GM19455 (cell line): ENCODE measurements at regions not wholly inside any gene's neighbourhood (a gene's known extent, or its start where the extent isn't known, plus 50 kb on each side); places are given as distances from the start of the nearest gene placed in this dataset.
"Not testable (repeated sequence)": the region's sequence is repeated elsewhere in the genome, so short reads cannot be mapped to it uniquely, and the experiment has no call there.

Experiments used
- ATAC-seq: cut with Tn5 transposase; IDR thresholded peaks from one replicate; pipeline ENCODE4 v1.9.1; 2021; ENCODE audit not compliant: unreplicated experiment

DNA sequence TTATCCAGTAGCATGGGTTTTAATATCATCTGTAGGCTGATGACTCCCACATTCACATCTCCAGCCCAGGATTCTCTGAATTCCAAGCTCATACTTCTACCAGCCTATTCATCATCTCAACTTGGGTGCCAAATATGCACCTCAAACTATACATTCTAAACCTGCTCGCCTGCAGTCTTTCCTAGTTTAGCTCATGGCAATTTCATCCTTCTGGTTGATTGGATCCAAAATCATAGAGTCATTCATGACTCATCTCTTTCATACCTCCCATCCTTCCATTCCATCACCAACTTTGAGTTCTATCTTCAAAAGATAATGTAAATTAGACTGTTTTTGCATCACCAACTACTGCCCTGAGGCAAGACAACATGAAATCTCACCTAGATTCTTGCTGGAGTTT is 99.7 kb upstream of the EGLN3 start:
- ATAC-seq: no peak

- no peak for ATAC-seq
These were observed 98.9 kb upstream of the EGLN3 start for GRCh38 chr14:34049790-34050189.

DNA sequence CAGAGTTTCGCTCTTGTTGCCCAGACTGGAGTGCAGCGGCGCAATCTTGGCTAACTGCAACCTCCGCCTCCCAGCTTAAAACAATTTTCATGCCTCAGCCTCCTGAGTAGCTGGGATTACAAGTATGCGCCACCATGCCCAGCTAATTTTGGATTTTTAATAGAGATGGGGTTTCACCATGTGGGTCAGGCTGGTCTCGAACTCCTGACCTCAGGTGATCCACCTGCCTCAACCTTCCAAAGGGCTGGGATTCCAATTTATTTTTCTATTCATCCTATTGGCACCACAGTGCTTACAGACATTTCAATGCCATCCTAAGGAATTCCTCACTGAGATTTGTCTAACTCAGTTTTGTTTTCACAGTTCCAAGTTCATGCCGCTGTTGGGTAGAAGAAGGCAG is 98.3 kb upstream of the EGLN3 start:
- ATAC-seq: not testable (repeated sequence)

- no peak for ATAC-seq
These were observed 96.1 kb upstream of the EGLN3 start for GRCh38 chr14:34046799-34047520.

DNA sequence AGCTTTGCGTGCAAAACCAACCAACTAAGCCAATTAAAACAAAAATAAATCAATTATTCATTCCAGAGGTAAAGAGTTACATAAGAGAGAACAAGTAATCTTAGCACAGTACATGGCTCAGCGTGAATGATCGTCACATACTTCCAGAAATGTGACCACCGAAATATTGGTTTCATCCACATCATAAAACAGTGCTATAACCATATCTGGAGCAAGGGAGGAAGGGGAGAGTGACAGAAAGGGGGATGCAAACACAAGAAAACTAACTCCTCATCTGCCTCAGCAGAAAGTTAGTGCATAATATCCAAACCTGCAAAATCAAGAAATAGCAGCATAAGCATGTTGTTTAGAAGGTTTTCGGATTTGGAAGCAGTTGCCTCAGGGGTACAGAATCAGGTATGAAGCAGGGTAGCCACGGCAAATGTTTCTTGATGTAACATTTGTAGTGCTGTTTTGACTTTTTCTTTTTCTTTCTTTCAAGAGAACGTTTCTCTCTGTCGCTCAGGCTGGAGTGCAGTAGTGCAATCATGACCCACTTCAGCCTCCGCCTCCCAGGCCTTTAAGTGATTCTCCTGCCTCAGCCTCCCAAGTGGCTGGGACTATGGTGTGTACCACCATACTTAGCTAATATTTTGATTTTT is 93.9 kb upstream of the EGLN3 start:
- ATAC-seq: no peak

DNA sequence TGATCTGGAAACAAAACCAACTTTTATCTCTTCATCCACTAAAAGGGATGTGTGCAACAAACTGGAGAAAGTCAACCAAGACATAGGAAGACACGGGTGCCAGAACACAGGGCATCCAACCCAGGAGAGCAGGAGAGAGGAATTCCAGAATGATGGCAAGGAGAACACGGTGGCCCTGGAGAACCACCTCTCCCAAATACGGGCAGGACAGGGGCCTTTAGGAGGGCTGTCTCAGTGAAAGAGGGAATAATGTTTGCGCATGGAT is 93.4 kb upstream of the EGLN3 start:
- ATAC-seq: no peak

GRCh38 chr14:34043627-34044372 is 92.9 kb upstream of the EGLN3 start:
- peak; percentile 92 for ATAC-seq

DNA sequence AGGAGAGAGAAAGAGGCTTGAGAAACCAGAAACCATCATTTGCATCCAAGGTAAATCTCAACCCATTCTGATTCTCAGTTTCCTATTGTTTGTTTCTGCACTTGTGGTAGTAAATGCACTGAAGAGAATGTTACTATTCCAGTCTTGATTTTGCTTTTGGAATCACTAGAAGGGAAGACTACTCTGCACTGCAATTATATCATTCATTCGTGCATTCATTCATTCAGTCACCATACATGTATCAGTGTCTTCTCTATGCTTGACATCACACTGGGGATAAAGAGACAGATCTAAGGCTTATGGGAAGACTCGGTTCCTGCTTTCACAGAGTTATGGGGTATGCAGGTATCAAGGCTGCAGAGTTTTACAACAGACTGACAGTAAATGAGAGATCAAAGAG is 90.3 kb upstream of the EGLN3 start:
- ATAC-seq: no peak

- no peak for ATAC-seq
These were observed 89.9 kb upstream of the EGLN3 start for GRCh38 chr14:34040766-34041165.

DNA sequence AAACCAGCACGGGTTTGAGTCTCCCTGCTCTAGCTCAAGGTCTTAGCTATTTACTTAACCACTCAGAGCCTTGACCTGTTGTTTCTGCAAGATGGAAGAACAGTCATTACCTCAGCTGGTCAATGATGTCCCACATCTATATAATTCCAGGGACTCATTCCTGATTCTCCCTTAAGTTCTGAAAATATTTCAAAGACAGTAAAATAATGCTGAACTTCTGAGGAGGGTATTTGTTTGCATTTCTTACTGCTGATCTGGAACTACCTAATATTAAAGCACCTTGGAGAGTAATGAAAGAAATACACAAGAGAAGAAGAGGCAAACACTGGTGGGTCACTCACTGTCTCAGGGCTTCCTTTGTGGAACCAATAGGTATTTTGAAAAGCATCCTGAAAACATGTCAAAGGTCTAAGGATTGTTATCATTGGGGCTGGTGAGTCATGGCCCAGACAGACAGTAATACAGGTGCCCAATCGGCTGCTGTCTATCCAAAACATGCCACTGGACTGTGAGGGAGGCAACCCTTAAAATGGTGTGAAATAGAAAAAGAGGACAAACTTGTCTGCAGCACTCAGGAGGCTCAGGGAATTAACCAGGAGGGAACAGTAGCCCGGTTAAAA is 88.7 kb upstream of the EGLN3 start:
- ATAC-seq: no peak

DNA sequence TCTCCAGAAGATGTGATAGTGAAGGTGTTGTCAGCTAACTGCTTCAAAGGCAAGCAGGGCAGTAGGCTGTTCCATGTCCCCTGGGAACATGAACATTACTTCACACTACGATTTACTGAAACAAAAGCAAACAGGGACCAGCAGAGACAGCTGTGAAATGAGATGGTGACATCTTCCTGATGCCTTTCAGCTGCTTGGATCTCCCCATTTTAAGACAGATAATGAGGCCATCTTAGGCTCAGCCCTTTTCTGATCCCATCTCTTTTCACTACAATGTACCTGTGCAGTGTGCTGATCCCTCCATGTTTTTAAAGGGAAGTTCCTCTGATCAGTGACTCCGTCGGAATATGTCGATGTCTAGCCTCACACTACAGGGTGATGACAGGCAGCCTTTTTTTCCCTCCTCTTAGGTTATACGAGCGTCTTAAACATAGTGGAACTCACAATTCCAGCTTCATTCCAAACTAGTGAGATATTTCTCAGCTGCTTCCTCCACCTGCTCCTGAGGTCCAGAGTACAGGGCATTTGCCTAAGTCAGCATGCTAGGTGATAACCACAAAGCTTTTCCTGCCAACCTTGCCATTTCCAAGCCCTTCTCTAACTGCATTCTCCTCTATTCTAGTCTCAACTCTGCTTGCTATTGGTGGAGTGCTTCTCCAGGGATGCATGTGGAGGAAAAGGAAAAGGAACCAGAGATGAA is 87.6 kb upstream of the EGLN3 start:
- ATAC-seq: no peak

DNA sequence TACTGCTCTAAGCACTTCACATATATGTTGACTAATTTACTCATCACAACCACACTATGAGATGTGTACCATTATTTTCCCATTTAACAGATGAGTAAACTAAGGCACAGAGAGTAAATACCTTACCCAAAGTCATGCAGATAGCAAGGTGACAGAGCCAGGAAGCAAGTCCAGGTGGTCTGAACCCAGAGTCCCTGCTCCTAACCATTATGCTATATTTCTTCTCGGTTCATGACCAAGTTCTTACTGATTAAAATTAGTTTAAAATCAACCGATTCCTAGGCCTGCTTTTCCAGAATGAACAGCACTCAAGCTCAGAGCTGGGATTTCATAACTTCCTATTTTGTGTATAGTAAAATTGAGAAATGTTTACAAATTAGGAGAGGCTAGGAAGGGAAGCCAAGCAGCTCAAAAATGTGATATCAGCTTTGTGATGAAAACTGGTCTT is 85.5 kb upstream of the EGLN3 start:
- no peak for ATAC-seq

DNA sequence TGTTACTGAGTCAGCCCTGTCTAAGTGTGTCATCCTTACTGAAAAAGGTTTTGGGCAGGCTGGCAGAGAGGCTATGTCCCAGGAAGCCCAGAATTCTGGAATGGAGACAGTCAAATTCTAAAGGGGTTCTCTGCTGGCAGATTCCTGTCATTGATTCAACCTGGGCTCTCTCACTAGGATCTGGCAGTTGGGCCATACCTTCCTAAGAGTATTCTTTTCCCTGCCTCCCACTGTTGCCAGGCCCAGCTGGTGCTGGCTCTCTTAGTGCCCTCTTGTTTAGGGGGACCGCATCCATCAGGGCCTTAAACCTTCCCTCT is 85.0 kb upstream of the EGLN3 start:
- no peak for ATAC-seq

- ATAC-seq: no peak
These were observed 84.5 kb upstream of the EGLN3 start for GRCh38 chr14:34035177-34035933.

GRCh38 chr14:34034447-34035176 is 83.7 kb upstream of the EGLN3 start:
- no peak for ATAC-seq

DNA sequence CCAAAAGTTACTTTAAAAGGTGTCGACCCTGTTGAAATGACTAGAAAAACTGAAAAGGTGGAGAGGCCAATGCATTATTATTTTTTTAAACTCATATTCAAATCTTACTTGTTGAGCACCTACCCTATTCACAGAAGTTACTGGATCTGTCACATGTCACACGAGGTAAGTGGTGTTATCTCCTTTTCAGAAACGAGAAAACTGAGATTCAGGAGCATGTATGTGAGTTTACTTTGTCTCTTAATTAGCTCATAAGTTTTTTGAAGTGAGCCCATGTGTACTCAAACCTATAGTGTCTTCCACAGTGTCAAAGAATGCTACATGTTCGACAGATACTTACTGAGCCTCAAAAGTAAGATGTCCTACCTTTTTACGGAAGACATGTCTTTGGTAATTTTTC is 81.8 kb upstream of the EGLN3 start:
- no peak for ATAC-seq

GRCh38 chr14:34030864-34031263 is 80.0 kb upstream of the EGLN3 start:
- ATAC-seq: no peak

GRCh38 chr14:34029921-34030334 is 79.1 kb upstream of the EGLN3 start:
- ATAC-seq: no peak

GRCh38 chr14:34027990-34028495 is 77.2 kb upstream of the EGLN3 start:
- no peak for ATAC-seq
